ENCODE measurements at regions not wholly inside any gene's neighbourhood (a gene's known extent, or its start where the extent isn't known, plus 50 kb on each side); places are given as distances from the start of the nearest gene placed in this dataset.

- Mint-ChIP-seq H3K27me3 (ENCODE audit: low read depth) (peaks cover 4% of the 10 kb centered on the region), H3K9me3 (peaks cover 3 to 12% of the 10 kb centered on the region in 2 experiments; a peak in 4 of 5 replicates), H3K4me3 (no peak overlapping the region), H3K36me3 (ENCODE audit: insufficient read depth in 1 of 3, low read depth in 3 of 3) (peaks cover 3 to 11% (median 4%) of the 10 kb centered on the region in 3 experiments; a peak in 5 of 7 replicates), H3K4me1 (peaks cover 19% of the 10 kb centered on the region in 2 experiments), H3K27ac (peak overlapping the region in 1 of 3 experiments; percentile 95; a peak in 2 of 7 replicates)
- H3K23ac ChIP-seq (ENCODE audit: insufficient read length, low read depth, low read length) = no peak overlapping the region
- H2BK20ac ChIP-seq (ENCODE audit: low read depth, low read length, poor library complexity, severe bottlenecking) = no peak overlapping the region
- H3K27me3 ChIP-seq (ENCODE audit: insufficient read depth, low read length) = no peaks in the 10 kb centered on the region
- H3K23me2 ChIP-seq (ENCODE audit: insufficient read length, low read depth, low read length, poor library complexity, severe bottlenecking) = no peaks in the 10 kb centered on the region
- H2BK120ac ChIP-seq (ENCODE audit: low read depth, low read length, poor library complexity, severe bottlenecking) = no peak overlapping the region
- no peaks in the 10 kb centered on the region for H4K20me1 ChIP-seq (ENCODE audit: control insufficient read depth, insufficient read depth, insufficient read length)
- no peak overlapping the region for H2BK15ac ChIP-seq (ENCODE audit: low read depth, low read length)
- no peak overlapping the region for H3T11ph ChIP-seq (ENCODE audit: low read length)
- no peak overlapping the region for H3K27ac ChIP-seq (ENCODE audit: insufficient read length, low read depth, low read length)
- no peak overlapping the region for H2BK12ac ChIP-seq (ENCODE audit: insufficient read length, low read depth, low read length)
- no peak overlapping the region for H2BK5ac ChIP-seq (ENCODE audit: insufficient read length, low read length)
- no peaks in the 10 kb centered on the region for H3K9me3 ChIP-seq (ENCODE audit: control insufficient read depth, low read depth, low read length)
- WGBS (ENCODE audit: extremely low coverage, insufficient read length, low lambda C conversion rate) = no CpG with 5 or more reads among the region's 18 CpGs
- no peak overlapping the region for H2AK5ac ChIP-seq (ENCODE audit: insufficient read length, low read length)
- no peak overlapping the region for H4K5ac ChIP-seq (ENCODE audit: insufficient read length, low read depth, low read length)
- H4K8ac ChIP-seq (replicated peaks; ENCODE audit: insufficient read length, low read depth, low read length) = no peak overlapping the region
- no peak overlapping the region for H3K4me2 ChIP-seq (ENCODE audit: insufficient read depth, insufficient read length, low read length)
- no peak overlapping the region for H3K18ac ChIP-seq (ENCODE audit: insufficient read length, low read depth, low read length)
- H3K14ac ChIP-seq (ENCODE audit: insufficient read depth, low read length) = no peak overlapping the region
- no peak overlapping the region for H3K56ac ChIP-seq (ENCODE audit: insufficient read length, low read depth, low read length)
- H3K79me1 ChIP-seq (ENCODE audit: insufficient read depth, low read depth, low read length, poor library complexity, severe bottlenecking) = no peaks in the 10 kb centered on the region
- no peaks in the 10 kb centered on the region for H3K4me1 ChIP-seq (ENCODE audit: insufficient read depth, low read length)
- no peak for DNase-seq
- no peak overlapping the region for H3K9ac ChIP-seq (ENCODE audit: extremely low read depth, insufficient read length, low read length)
- no peak overlapping the region for H3K4ac ChIP-seq (ENCODE audit: low read depth, low read length)
- no peaks in the 10 kb centered on the region for H3K79me2 ChIP-seq (ENCODE audit: insufficient read depth, low read length)
- no peak for TF ChIP-seq CTCF (conservative IDR thresholded peaks at IDR 0.05)
- H4K91ac ChIP-seq (ENCODE audit: insufficient read length, low read depth, low read length) = no peak overlapping the region
- H2AFZ ChIP-seq (ENCODE audit: low read length) = no peak overlapping the region
Observed at GRCh38 chr6:163751032-163751525, 336.6 kb downstream of the QKI start.

Data from H9 (cell line).